Esophagus muscularis mucosa (tissue), 3 donors: ENCODE measurements at regions not wholly inside any gene's neighbourhood (a gene's known extent, or its start where the extent isn't known, plus 50 kb on each side); places are given as distances from the start of the nearest gene placed in this dataset.

ENCODE experiments used
- POLR2AphosphoS5 ChIP-seq, 2 donors: sonication (generic); formaldehyde crosslinking; IDR thresholded peaks; one replicate each; pipeline ENCODE4 v1.6.1; 2017; ENCODE audit warnings: antibody characterized with exemption in 2 of 2
- TF ChIP-seq, protein P1 (sequence below), 3 experiments: fragments of 200-600 bp in 2 of 3; fragments of 450-650 bp in 1 of 3; sonication (generic) in 2 of 3; IDR thresholded peaks; one replicate each; pipeline ENCODE4 v1.5.1; 2017 to 2019; ENCODE audit warnings: antibody characterized with exemption in 3 of 3, mild to moderate bottlenecking in 2 of 3, moderate library complexity in 1 of 3

DNA sequence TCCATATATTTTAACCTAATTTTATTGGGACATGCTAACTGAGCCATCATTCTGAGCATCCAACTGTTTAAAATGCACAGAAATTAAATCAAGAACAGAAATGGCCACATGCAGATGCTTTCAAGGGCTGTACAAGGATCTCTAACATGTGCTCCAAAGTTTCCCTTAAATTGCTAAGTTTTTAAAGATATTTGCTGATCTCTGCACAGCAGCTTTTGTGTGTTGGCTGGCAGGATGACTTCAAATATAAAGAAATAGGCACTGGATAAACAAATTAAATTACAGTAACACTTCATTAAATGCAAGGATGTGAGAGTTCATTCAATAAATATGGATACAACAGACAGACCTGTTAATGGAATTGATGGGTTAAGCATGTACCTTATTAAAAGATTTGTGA lies 148.0 kb upstream of the MEOX2 start:
- no peak for TF ChIP-seq POLR2AphosphoS5 (IDR thresholded peaks at IDR 0.05)
- TF ChIP-seq, protein P1, sequence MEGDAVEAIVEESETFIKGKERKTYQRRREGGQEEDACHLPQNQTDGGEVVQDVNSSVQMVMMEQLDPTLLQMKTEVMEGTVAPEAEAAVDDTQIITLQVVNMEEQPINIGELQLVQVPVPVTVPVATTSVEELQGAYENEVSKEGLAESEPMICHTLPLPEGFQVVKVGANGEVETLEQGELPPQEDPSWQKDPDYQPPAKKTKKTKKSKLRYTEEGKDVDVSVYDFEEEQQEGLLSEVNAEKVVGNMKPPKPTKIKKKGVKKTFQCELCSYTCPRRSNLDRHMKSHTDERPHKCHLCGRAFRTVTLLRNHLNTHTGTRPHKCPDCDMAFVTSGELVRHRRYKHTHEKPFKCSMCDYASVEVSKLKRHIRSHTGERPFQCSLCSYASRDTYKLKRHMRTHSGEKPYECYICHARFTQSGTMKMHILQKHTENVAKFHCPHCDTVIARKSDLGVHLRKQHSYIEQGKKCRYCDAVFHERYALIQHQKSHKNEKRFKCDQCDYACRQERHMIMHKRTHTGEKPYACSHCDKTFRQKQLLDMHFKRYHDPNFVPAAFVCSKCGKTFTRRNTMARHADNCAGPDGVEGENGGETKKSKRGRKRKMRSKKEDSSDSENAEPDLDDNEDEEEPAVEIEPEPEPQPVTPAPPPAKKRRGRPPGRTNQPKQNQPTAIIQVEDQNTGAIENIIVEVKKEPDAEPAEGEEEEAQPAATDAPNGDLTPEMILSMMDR (IDR thresholded peaks at IDR 0.05): no peak
